WTC11 (cell line): ENCODE measurements at regions not wholly inside any gene's neighbourhood (a gene's known extent, or its start where the extent isn't known, plus 50 kb on each side); places are given as distances from the start of the nearest gene placed in this dataset.

Source experiments
- ATAC-seq: fragments of 200-7000 bp; cut with Tn5 transposase; 2 replicates; pipeline ENCODE4 v1.10.0; 2021; ENCODE audit warnings: mild to moderate bottlenecking, moderate library complexity
- CTCF ChIA-PET: fragments of 300-600 bp; sonication (Branson Sonifier 250); formaldehyde crosslinking; loops from one replicate; lab custom pipeline; 2021; ENCODE audit warnings: antibody characterized with exemption; lab: Charles Lee
- POLR2A ChIA-PET: fragments of 350-600 bp; sonication (Branson Sonifier 250); formaldehyde crosslinking; loops from one replicate; lab custom pipeline; 2021; ENCODE audit warnings: antibody characterized with exemption; lab: Charles Lee
- DNase-seq: peaks from one replicate; pipeline ENCODE4 v3.0.0; 2021; ENCODE audit warnings: low spot score
- H3K27ac Mint-ChIP-seq: 2 replicates; pipeline ENCODE4 v1.8.0; 2021; ENCODE audit warnings: mixed read lengths
- H3K27me3 Mint-ChIP-seq: 2 replicates; pipeline ENCODE4 v1.8.0; 2021; ENCODE audit warnings: low read depth, mild to moderate bottlenecking, moderate library complexity, mixed read lengths
- H3K36me3 Mint-ChIP-seq: 2 replicates; pipeline ENCODE4 v1.8.0; 2021; ENCODE audit warnings: mixed read lengths
- H3K4me1 Mint-ChIP-seq: 2 replicates; pipeline ENCODE4 v1.8.0; 2022; ENCODE audit warnings: mixed read lengths
- H3K4me3 Mint-ChIP-seq: 2 replicates; pipeline ENCODE4 v1.8.0; 2021; ENCODE audit warnings: mild to moderate bottlenecking, moderate library complexity, mixed read lengths
- H3K9me3 Mint-ChIP-seq: 2 replicates; pipeline ENCODE4 v1.8.0; 2021; ENCODE audit warnings: mixed read lengths
- CBFB ChIP-seq: sonication (generic); formaldehyde crosslinking; IDR thresholded peaks from 2 replicates; pipeline ENCODE4 v1.8.1; 2022; ENCODE audit warnings: mild to moderate bottlenecking, low read depth, missing genetic modification reagents
- CREM ChIP-seq: sonication (generic); formaldehyde crosslinking; IDR thresholded peaks from 2 replicates; pipeline ENCODE4 v1.8.1; 2022; ENCODE audit warnings: mild to moderate bottlenecking, missing genetic modification reagents, moderate library complexity
- ELF4 ChIP-seq: sonication (generic); formaldehyde crosslinking; IDR thresholded peaks from 2 replicates; pipeline ENCODE4 v1.8.1; 2022; ENCODE audit warnings: low read depth, mild to moderate bottlenecking, moderate library complexity, missing genetic modification reagents
- EMX1 ChIP-seq: fragments of 250-450 bp; sonication (Bioruptor Pico); IDR thresholded peaks from 2 replicates; pipeline ENCODE4 v1.8.0; 2021; ENCODE audit warnings: mild to moderate bottlenecking
- FOXJ3 ChIP-seq: sonication (generic); formaldehyde crosslinking; IDR thresholded peaks from 2 replicates; pipeline ENCODE4 v1.9.0; 2021; ENCODE audit warnings: missing genetic modification reagents, mild to moderate bottlenecking, borderline replicate concordance
- FOXP1 ChIP-seq: sonication (generic); formaldehyde crosslinking; IDR thresholded peaks from 2 replicates; pipeline ENCODE4 v1.8.0; 2022; ENCODE audit warnings: missing genetic modification reagents, mild to moderate bottlenecking, moderate library complexity, borderline replicate concordance
- FOXP4 ChIP-seq: sonication (generic); formaldehyde crosslinking; IDR thresholded peaks from 2 replicates; pipeline ENCODE4 v1.8.0; 2022; ENCODE audit warnings: mild to moderate bottlenecking, missing genetic modification reagents
- GTF2I ChIP-seq: fragments of 250-450 bp; sonication (Bioruptor Pico); conservative IDR thresholded peaks from 2 replicates; pipeline ENCODE4 v1.4.0; 2021; ENCODE audit warnings: mild to moderate bottlenecking
- JUN ChIP-seq: sonication (generic); formaldehyde crosslinking; IDR thresholded peaks from 2 replicates; pipeline ENCODE4 v1.8.0; 2023; ENCODE audit warnings: mild to moderate bottlenecking, missing genetic modification reagents
- MAX ChIP-seq: sonication (generic); formaldehyde crosslinking; IDR thresholded peaks from 2 replicates; pipeline ENCODE4 v1.8.0; 2022; ENCODE audit warnings: mild to moderate bottlenecking, missing genetic modification reagents
- MLX ChIP-seq: sonication (generic); formaldehyde crosslinking; IDR thresholded peaks from 2 replicates; pipeline ENCODE4 v1.8.1; 2023; ENCODE audit warnings: mild to moderate bottlenecking, missing genetic modification reagents, moderate library complexity
- MYBL2 ChIP-seq: sonication (generic); formaldehyde crosslinking; IDR thresholded peaks from 2 replicates; pipeline ENCODE4 v1.8.1; 2023; ENCODE audit warnings: mild to moderate bottlenecking, moderate library complexity, missing genetic modification reagents
- NR1H2 ChIP-seq: sonication (generic); formaldehyde crosslinking; IDR thresholded peaks from 2 replicates; pipeline ENCODE4 v1.9.0; 2021; ENCODE audit warnings: mild to moderate bottlenecking, moderate library complexity, missing genetic modification reagents
- NR3C1 ChIP-seq: sonication (generic); formaldehyde crosslinking; conservative IDR thresholded peaks from 2 replicates; pipeline ENCODE4 v1.8.1; 2023; ENCODE audit warnings: low read depth, mild to moderate bottlenecking, missing genetic modification reagents
- PREB ChIP-seq: sonication (generic); formaldehyde crosslinking; IDR thresholded peaks from 2 replicates; pipeline ENCODE4 v1.8.1; 2022; ENCODE audit warnings: mild to moderate bottlenecking, missing genetic modification reagents, moderate library complexity, borderline replicate concordance
- PRRX2 ChIP-seq: fragments of 250-450 bp; sonication (Bioruptor Pico); IDR thresholded peaks from 2 replicates; pipeline ENCODE4 v1.8.0; 2021; ENCODE audit warnings: mild to moderate bottlenecking
- SOX15 ChIP-seq: fragments of 250-450 bp; sonication (Bioruptor Pico); IDR thresholded peaks from 2 replicates; pipeline ENCODE4 v1.9.0; 2021; ENCODE audit warnings: mild to moderate bottlenecking
- TCF7 ChIP-seq: sonication (generic); formaldehyde crosslinking; IDR thresholded peaks from 2 replicates; pipeline ENCODE4 v1.8.0; 2022; ENCODE audit warnings: mild to moderate bottlenecking, low read depth, missing genetic modification reagents, moderate library complexity
- TEAD1 ChIP-seq: sonication (generic); formaldehyde crosslinking; IDR thresholded peaks from 2 replicates; pipeline ENCODE4 v1.8.0; 2022; ENCODE audit warnings: mild to moderate bottlenecking, missing genetic modification reagents
- TP53 ChIP-seq: sonication (generic); formaldehyde crosslinking; IDR thresholded peaks from 2 replicates; pipeline ENCODE4 v1.8.1; 2023; ENCODE audit warnings: mild to moderate bottlenecking, missing genetic modification reagents
- USF1 ChIP-seq: sonication (generic); formaldehyde crosslinking; IDR thresholded peaks from 2 replicates; pipeline ENCODE4 v1.8.0; 2022; ENCODE audit warnings: mild to moderate bottlenecking, missing genetic modification reagents
- ZBTB43 ChIP-seq: sonication (generic); formaldehyde crosslinking; IDR thresholded peaks from 2 replicates; pipeline ENCODE4 v1.8.1; 2023; ENCODE audit warnings: mild to moderate bottlenecking, missing genetic modification reagents
- ZNF121 ChIP-seq: sonication (generic); formaldehyde crosslinking; IDR thresholded peaks from 2 replicates; pipeline ENCODE4 v1.8.0; 2023; ENCODE audit warnings: missing genetic modification reagents
- ZNF138 ChIP-seq: sonication (generic); formaldehyde crosslinking; conservative IDR thresholded peaks from 2 replicates; pipeline ENCODE4 v1.8.1; 2022; ENCODE audit warnings: mild to moderate bottlenecking, moderate library complexity, missing genetic modification reagents
- ZNF425 ChIP-seq: fragments of 250-450 bp; sonication (Bioruptor Pico); conservative IDR thresholded peaks from 2 replicates; pipeline ENCODE4 v1.9.0; 2021; ENCODE audit warnings: mild to moderate bottlenecking

GRCh38 chr18:73381016-73381698 lies 513.4 kb upstream of the NETO1 start:
- peaks cover 4% of the 10 kb centered on the region for H3K4me1 Mint-ChIP-seq
- TF ChIP-seq SOX15 (CRISPR knock-in tag) (no peak), ZNF425 (CRISPR knock-in tag) (no peak), PREB (no peak), FOXP1 (CRISPR knock-in tag) (no peak), USF1 (CRISPR knock-in tag) (no peak), ZNF138 (no peak), MLX (no peak), MYBL2 (CRISPR knock-in tag) (no peak), TCF7 (CRISPR knock-in tag) (no peak), FOXJ3 (no peak), TEAD1 (no peak)
- TF ChIP-seq, all 79 proteins: peak for 0
- CTCF ChIA-PET = no interaction called here
- Mint-ChIP-seq H3K27me3 (no peaks in the 10 kb centered on the region), H3K36me3 (peaks cover 3% of the 10 kb centered on the region; the same call in 1 of the 2 replicates), H3K4me3 (no peak overlapping the region), H3K9me3 (peaks cover 9% of the 10 kb centered on the region), H3K27ac (no peak overlapping the region)
- POLR2A ChIA-PET = no interaction called here
- no peak for DNase-seq
- ATAC-seq = no peak

GRCh38 chr18:73366713-73367112 lies 498.9 kb upstream of the NETO1 start:
- POLR2A ChIA-PET = interaction anchor here (0.7 kb wide), 1 partner anchor 121 kb away, joined by 3 read pairs; no protein-coding TSS in a partner anchor
- H3K27ac Mint-ChIP-seq = no peak overlapping the region
- TF ChIP-seq PRRX2 (CRISPR knock-in tag) (no peak), ELF4 (CRISPR knock-in tag) (no peak), TP53 (no peak), FOXP4 (CRISPR knock-in tag) (no peak), ZBTB43 (no peak), CBFB (CRISPR knock-in tag) (no peak), JUN (CRISPR knock-in tag) (no peak), MYBL2 (CRISPR knock-in tag) (no peak), GTF2I (no peak), SOX15 (CRISPR knock-in tag) (no peak), NR1H2 (CRISPR knock-in tag) (no peak), NR3C1 (CRISPR knock-in tag) (no peak), ZNF121 (CRISPR knock-in tag) (no peak), MAX (CRISPR knock-in tag) (no peak), USF1 (CRISPR knock-in tag) (no peak), EMX1 (no peak), CREM (CRISPR knock-in tag) (no peak)

More at GRCh38 chr18:73366713-73367112, 498.9 kb upstream of the NETO1 start:
- H3K4me3 Mint-ChIP-seq = no peak overlapping the region
- peaks cover 20% of the 10 kb centered on the region for H3K9me3 Mint-ChIP-seq
- H3K36me3 Mint-ChIP-seq = peaks cover 5% of the 10 kb centered on the region; the same call in 1 of the 2 replicates
- DNase-seq (no peak), ATAC-seq (no peak)
- no peaks in the 10 kb centered on the region for H3K4me1 Mint-ChIP-seq
- CTCF ChIA-PET = no interaction called here
- no peaks in the 10 kb centered on the region for H3K27me3 Mint-ChIP-seq
